ENCODE measurements at regions not wholly inside any gene's neighbourhood (a gene's known extent, or its start where the extent isn't known, plus 50 kb on each side); places are given as distances from the start of the nearest gene placed in this dataset.

DNA sequence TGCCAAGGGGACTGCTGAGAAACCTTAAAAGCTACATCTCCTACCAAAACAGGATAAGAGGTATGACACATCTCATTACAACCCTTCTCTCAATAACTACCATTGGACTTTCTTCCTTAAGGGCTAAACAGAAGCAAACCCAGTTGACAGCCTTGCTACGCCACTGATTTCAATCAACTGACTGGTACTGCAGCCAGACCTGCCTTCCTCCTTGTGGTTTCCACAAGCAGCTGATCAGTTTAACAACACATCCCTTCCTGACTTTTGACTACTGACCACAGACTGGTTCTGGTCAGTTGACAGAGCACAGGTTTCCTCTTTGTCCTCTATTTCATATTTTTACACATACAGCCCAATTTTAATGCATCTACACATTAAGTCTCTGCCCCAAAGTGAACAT is 108.8 kb downstream of the ADAMTS1 start:
- DNase-seq = no peak

- peak in 1 of 2 experiments; percentile 2 for DNase-seq
Measured at GRCh38 chr21:26732432-26733221, 112.6 kb downstream of the ADAMTS1 start.

- DNase-seq = no peak
Measured at GRCh38 chr21:26719750-26720149, 125.5 kb downstream of the ADAMTS1 start.

- no peak for DNase-seq
Measured at GRCh38 chr21:26717146-26717739, 128.0 kb downstream of the ADAMTS1 start.

DNA sequence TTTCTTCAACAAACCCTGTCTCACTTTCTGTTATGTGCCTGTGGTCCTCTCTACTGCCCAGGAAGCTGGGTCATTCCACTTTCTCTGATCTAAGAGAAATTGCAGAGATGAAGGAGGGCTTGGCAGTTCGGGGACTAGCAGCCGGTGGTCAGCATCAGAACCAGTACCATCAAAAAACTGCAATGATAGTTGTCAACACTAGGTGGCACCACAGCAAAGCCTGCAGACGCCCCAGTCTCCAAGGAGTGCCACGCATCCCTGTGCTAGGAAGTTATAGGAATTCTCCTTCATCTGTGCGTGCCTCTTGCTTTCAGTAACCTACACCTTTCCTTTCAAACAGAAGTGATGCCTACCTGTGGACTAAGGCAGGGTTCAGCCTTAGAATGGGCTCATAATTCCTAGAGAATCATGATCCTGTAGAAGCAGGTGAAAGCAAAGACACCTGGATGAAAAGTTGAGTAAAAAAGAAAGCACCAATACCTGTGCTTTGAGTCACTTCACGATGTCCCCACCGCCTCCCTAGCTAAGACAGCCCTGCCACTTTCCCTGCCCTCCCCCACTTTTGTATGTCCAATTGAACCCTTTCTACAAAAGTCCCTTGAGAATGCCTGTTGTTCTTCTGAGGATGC is 129.2 kb downstream of the ADAMTS1 start:
- peak in 1 of 2 experiments; percentile 7 for DNase-seq

DNA sequence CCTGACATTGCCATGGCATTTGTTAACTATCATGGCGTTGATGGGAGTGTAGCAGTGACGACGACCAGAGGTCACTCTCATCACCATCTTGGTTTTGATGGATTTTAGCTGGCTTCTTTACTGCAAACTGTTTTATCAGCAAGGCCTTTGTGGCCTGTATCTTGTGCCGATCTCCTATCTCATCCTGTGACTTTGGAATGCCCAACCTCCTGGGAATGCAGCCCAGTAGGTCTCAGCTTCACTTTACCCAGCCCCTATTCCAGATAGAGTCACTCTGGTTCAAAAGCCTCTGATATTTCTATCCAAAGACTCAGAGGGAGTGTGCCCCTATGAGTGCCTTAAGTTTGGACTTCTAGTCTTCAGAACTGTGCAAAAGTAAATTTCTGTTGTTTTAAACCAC is 130.1 kb downstream of the ADAMTS1 start:
- no peak for DNase-seq

DNA sequence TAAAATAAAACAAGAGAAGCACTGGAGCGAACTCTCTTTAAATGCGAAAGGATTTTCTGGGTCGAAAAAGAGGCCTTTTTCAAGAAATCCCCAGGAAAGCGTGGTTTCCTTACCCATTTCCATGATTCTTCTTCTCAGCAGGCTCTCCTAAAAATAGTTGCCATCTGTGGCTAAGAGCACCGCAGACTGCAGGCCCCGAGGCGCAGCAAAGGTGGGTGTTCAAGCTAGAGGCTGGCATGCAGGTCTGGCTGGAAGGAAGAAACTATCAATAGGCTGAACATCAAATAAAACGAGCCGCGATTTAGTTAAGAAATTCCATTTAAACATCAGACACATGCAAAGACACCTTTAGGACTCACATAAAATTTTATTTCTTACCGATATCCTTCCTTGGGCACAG is 135.1 kb downstream of the ADAMTS1 start:
- no peak for DNase-seq

DNA sequence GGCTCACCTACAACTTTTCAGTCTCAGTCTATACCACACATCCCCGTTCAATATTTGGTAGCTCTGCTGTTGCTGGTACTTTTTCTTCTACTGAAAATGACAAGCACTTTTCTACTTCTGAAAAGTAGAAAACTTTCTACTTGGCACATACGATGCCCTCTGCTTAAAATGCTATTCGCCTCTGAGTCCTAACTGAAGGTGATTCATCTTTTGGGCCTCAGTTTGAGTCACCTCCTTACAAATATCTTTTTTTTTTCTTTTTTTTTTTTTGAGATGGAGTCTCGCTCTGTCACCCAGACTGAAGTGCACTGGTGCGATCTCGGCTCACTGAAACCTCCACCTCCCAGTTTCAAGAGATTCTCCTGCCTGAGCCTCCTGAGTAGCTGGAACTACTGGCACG is 136.0 kb upstream of the CYYR1 start:
- no peak for DNase-seq

DNA sequence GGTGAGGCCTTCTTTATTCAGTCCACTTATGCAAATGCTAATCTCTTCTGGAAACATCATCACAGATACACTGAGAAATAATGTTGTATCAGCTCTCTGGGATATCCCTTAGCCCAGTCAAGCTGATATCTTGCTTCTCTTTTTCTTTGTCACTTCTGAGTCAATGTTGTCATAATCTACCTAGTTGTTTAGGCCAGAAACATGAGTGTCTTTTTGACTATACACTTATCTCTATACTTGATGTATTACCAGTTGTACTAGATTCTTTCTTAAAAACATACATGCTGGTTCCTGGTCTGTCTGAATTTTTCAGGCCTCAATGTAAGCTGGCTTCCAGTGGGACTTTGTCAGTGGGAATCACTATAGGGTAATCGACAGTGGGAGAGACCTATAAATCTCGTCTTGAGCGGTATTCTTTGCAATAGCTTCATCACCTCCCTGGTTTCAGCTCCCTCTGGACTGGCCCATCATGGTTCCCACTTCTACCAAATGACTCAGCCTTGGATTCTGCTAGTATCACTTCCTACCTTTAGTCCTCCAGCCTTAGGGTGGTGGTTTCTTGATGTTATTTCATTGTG is 135.2 kb upstream of the CYYR1 start:
- no peak for DNase-seq

- DNase-seq = no peak
Measured at GRCh38 chr21:26707246-26707645, 134.2 kb upstream of the CYYR1 start.

- no peak for DNase-seq
Measured at GRCh38 chr21:26698416-26698815, 125.3 kb upstream of the CYYR1 start.

- DNase-seq = no peak
Measured at GRCh38 chr21:26691416-26691815, 118.3 kb upstream of the CYYR1 start.

GRCh38 chr21:26686705-26687104 is 113.6 kb upstream of the CYYR1 start:
- DNase-seq = no peak

DNA sequence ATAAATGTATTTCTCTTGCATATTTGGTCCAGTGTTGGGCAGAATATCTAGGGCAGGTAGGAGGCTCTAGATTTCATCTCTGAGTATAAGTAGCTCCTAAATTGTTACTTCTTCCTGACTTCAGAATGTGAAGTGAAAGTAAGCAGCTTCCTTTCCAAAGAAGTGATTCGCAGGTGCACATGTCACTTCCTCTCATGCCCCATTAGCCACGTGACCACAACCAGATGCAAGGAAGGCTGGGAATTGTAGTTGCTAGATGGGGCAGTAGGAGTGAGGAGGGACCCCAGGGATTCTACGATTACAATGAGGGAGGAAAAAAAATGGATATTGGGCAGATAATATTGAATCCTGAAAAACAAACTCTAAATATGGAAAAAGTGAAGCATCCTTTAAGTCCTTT is 113.2 kb upstream of the CYYR1 start:
- DNase-seq = peak in 1 of 2 experiments; percentile 2

- DNase-seq = no peak
Measured at GRCh38 chr21:26684889-26685288, 111.8 kb upstream of the CYYR1 start.

DNA sequence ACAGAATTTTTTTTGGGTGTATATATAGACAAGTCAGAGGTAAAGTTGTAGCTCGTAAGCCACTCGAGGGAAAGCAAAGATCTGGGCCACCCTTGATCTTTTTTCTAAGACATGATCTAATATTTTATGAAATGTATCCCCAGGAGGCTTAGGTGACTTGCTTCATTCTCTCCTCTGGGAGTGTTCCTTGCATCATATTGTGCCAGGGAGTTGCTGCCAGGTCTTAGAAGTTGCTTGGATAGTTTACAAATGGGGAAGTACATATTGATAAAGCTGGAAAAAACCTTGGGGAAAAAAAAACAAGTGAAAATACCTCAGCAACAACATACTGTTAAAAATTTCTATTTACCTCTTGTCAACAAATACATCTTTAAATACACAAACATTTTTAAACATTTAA is 110.9 kb upstream of the CYYR1 start:
- no peak for DNase-seq

DNA sequence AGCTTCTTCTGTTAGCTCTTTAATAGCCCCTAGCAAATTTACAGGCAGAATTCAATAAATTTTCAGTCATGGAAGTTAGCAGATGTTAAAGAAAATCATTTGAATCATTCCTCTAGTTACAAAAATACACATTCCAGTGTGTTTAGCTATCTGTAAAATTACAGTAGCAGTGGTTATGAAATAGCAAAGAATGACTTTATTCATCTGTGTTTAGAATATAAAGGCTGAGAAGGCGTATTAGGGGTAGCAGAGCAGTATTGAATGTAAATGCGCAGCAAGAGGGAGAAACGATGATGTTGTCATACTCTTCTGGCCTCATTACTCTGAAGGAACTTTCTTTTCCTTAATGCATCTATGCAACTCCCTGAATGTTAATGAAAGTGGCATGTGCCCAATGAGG is 106.2 kb upstream of the CYYR1 start:
- no peak for DNase-seq

DNA sequence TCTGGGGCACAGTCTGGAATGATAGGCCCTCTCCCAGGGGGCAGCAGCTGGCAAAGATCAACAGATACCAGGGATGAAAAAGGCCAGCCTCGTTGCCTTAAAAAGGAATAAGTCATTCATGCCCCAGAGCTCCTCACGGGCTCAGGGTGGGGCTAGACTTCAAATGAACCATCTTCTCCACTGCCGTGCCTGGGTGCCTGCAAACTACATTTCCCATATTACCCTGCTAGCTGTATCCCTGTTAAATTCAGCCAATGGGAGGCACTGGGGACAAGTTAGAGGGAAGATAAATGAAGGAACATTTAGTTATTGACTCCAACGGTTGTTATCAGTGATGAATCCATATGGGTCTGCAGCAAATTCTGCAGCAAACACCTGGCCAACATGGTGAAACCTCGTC is 101.2 kb upstream of the CYYR1 start:
- no peak for DNase-seq

- no peak for DNase-seq
Measured at GRCh38 chr21:26669215-26669764, 96.2 kb upstream of the CYYR1 start.

DNA sequence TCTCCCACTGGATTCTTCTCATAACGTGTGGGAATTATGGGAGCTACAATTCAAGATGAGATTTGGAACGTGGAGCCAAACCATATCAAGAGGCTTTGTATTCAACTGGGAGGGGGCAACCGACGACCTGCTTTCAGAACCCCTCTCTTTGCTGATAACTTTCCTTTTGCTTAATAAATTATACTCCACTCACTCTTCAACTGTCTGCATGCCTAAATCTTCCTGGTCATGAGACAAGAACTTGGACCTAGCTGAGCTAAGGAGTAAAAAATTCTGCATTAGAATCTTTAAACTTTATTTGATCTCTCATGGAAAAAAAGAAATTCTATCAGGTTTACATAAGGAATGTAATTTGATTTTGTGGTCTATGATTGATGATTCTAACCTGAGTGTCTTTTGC is 86.7 kb upstream of the CYYR1 start:
- DNase-seq = no peak

GRCh38 chr21:26659182-26659581 is 86.1 kb upstream of the CYYR1 start:
- DNase-seq = no peak

DNA sequence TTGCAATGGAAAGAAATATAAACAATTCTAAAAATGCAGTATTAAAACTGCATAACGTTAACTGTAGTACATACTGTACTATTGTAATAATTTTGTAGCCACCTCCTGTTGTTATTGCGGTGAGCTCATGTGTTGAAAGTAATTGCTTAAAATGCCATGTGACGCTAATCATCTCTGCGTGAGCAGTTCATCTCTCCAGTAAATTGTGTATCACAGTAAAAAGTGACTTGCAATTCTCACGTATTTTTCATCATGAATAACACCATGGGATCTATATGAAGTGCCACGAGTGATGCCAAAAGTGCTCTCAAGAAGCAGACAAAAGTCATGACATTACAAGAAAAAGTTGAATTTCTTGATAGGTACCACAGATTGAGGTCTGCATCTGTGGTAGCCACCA is 82.4 kb upstream of the CYYR1 start:
- DNase-seq = no peak

- no peak for DNase-seq
Measured at GRCh38 chr21:26653430-26653829, 80.3 kb upstream of the CYYR1 start.

DNA sequence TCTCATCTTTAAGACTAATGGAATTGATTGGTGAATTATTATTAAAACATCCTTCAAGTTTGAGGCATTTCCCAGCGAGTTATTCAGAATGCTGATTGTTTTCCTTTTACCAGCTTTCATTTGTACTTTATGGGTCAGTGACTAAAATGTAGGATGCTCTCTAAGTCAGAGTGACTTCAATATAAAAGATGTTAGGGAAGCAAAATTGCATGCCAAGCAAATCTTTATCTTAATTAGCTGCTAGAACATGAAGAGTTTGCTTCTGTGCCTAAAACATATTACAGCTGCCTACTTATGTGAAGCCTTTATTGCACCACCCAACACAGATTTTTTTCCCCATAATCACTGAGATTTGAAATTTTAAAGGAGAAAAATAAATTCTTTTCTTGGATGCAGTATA is 79.8 kb upstream of the CYYR1 start:
- no peak for DNase-seq
